Kidney epithelial cell (primary cell): ENCODE measurements at regions not wholly inside any gene's neighbourhood (a gene's known extent, or its start where the extent isn't known, plus 50 kb on each side); places are given as distances from the start of the nearest gene placed in this dataset.

Experiments
- DNase-seq: peaks from one replicate; pipeline ENCODE4 v3.0.0-alpha.2; 2010; ENCODE audit warnings: low read depth
- H3K27me3 ChIP-seq: 2 replicates; pipeline ENCODE4 v1.6.0; 2011; ENCODE audit warnings: low read length; ENCODE audit not compliant: control insufficient read depth, insufficient read depth
- H3K36me3 ChIP-seq: 2 replicates; pipeline ENCODE4 v1.5.1; 2011; ENCODE audit warnings: low read length; ENCODE audit not compliant: control insufficient read depth, insufficient read depth
- H3K4me3 ChIP-seq: 2 replicates; pipeline ENCODE4 v1.5.1; 2011; ENCODE audit warnings: low read depth, mild to moderate bottlenecking, control low read depth, low read length
- TF ChIP-seq, protein P1 (sequence below): IDR thresholded peaks from 2 replicates; pipeline ENCODE4 v1.5.1; 2011; ENCODE audit warnings: mild to moderate bottlenecking, moderate library complexity, low read length, control low read depth, inconsistent platforms; ENCODE audit not compliant: insufficient read depth, poor library complexity, severe bottlenecking

GRCh38 chr1:96996001-96996400 is 274.4 kb downstream of the PTBP2 start:
- no peaks in the 10 kb centered on the region for H3K27me3 ChIP-seq
- H3K36me3 ChIP-seq = no peaks in the 10 kb centered on the region
- DNase-seq = no peak
- no peak overlapping the region for H3K4me3 ChIP-seq
- TF ChIP-seq, protein P1, sequence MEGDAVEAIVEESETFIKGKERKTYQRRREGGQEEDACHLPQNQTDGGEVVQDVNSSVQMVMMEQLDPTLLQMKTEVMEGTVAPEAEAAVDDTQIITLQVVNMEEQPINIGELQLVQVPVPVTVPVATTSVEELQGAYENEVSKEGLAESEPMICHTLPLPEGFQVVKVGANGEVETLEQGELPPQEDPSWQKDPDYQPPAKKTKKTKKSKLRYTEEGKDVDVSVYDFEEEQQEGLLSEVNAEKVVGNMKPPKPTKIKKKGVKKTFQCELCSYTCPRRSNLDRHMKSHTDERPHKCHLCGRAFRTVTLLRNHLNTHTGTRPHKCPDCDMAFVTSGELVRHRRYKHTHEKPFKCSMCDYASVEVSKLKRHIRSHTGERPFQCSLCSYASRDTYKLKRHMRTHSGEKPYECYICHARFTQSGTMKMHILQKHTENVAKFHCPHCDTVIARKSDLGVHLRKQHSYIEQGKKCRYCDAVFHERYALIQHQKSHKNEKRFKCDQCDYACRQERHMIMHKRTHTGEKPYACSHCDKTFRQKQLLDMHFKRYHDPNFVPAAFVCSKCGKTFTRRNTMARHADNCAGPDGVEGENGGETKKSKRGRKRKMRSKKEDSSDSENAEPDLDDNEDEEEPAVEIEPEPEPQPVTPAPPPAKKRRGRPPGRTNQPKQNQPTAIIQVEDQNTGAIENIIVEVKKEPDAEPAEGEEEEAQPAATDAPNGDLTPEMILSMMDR = no peak

DNA sequence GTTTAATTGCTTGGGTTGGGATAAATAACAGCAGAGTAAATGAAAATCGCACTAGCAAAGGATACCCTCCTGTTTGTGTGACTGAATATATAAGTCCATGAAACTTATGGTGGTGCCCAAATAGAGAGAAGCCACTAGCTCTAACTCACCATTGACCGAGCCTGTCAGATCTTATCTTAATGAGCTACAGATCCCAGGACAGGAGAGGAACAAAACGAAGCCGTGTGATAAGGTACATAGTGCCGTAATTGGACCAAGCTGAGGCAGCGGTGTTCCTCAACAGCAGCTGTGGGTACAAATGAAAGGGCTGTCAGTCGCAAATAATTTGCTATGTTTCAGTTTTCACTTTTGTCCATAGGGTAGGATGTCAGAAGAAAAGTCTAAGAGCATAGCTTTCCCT is 276.1 kb downstream of the PTBP2 start:
- Histone ChIP-seq H3K36me3 (no peaks in the 10 kb centered on the region), H3K4me3 (no peak overlapping the region), H3K27me3 (no peaks in the 10 kb centered on the region)
- DNase-seq = no peak
- TF ChIP-seq, protein P1 = no peak

DNA sequence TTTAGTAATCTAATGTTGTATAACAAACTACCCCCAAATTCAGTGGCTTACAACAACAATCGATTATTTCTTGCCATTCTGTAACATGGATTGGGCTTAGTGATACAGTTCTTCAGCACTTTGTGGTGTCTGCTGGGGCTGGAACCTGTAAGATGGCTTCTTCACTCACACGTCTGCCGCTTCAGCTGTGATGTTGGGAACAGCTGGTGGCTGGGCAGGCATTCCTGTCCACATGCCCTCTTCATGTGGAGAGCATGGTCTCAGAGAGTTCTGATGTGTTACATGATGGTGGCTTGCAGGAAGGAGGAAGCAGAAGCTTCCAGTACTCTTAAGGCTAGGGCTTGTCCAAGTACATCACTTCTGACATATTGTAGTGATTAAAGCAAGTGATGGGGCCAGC is 276.9 kb downstream of the PTBP2 start:
- no peak overlapping the region for H3K4me3 ChIP-seq
- H3K36me3 ChIP-seq = no peaks in the 10 kb centered on the region
- no peaks in the 10 kb centered on the region for H3K27me3 ChIP-seq
- no peak for DNase-seq
- TF ChIP-seq, protein P1 = no peak

DNA sequence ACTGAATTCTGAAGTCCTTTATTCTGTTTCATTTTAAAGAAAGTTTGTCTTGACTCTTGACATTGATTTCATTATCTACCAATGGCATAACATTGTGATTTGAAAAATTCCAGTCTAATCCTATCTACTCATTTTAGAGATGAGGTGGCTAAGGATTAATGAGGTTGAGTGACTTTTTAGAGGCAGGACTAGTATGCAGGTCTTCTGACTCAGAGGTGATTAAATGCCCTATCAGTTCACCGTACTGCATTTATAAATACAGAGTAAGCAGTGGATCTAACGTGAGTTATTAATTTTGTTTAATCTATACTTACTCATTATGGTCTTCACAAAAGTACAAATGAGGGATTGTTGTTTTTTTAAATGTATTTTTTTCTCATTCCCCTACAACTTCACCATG is 277.6 kb downstream of the PTBP2 start:
- Histone ChIP-seq H3K4me3 (no peak overlapping the region), H3K27me3 (no peaks in the 10 kb centered on the region), H3K36me3 (no peaks in the 10 kb centered on the region)
- TF ChIP-seq, protein P1 = no peak
- DNase-seq = no peak

- Histone ChIP-seq H3K4me3 (no peak overlapping the region), H3K27me3 (no peaks in the 10 kb centered on the region), H3K36me3 (no peaks in the 10 kb centered on the region)
- TF ChIP-seq, protein P1 = no peak
- no peak for DNase-seq
These were observed 282.5 kb downstream of the PTBP2 start for GRCh38 chr1:97004054-97004453.

DNA sequence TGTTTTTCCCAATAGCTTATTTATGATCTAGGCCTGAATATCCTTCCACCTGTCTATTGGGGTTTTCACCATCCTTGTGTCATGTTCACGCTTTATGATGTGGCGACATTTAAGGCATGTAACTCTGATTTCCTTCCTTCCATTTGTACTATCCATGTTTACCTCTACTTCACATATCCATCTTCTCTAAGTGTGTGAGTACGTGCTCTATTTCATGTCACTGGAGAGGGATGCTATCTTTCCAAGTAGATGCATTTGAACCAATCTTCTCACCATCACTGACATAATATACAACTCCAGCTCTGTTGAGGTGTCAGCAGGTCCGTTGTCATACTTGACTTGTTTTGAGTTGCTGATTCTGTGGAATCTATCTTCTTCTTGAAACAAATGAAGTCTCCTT is 283.2 kb downstream of the PTBP2 start:
- TF ChIP-seq, protein P1 = no peak
- Histone ChIP-seq H3K27me3 (no peaks in the 10 kb centered on the region), H3K4me3 (no peak overlapping the region), H3K36me3 (no peaks in the 10 kb centered on the region)
- no peak for DNase-seq
